GM12878 (cell line): ENCODE measurements at regions not wholly inside any gene's neighbourhood (a gene's known extent, or its start where the extent isn't known, plus 50 kb on each side); places are given as distances from the start of the nearest gene placed in this dataset.
A peak's percentile ranks its signal among the peaks of the same experiment; 100 is the strongest.

Source experiments
- ATAC-seq: fragments of 200-7000 bp; cut with Tn5 transposase; 3 replicates; pipeline ENCODE4 v1.9.1; 2020; ENCODE audit warnings: mild to moderate bottlenecking, moderate library complexity
- BruUV-seq: library from RNA; stranded (reverse); fragments of 400-500 nt; replicated peaks from 2 replicates; lab custom pipeline; 2021; lab: Mats Ljungman, UMichigan
- CTCF ChIA-PET: fragments of 300-600 bp; sonication (Branson Sonifier 250); formaldehyde crosslinking; extraction: SDS; loops from one replicate; lab custom pipeline; 2021; ENCODE audit warnings: inconsistent platforms; lab: Yijun Ruan, JAX
- POLR2A ChIA-PET: fragments of 350-600 bp; formaldehyde crosslinking; extraction: SDS; loops from one replicate; lab custom pipeline; 2021; ENCODE audit warnings: inconsistent platforms; lab: Charles Lee
- RAD21 ChIA-PET: fragments of 300-600 bp; sonication (Branson Sonifier 250); formaldehyde crosslinking; loops from one replicate; lab custom pipeline; 2023; ENCODE audit warnings: antibody characterized with exemption; ENCODE audit not compliant: unreplicated experiment; lab: Charles Lee
- SMC1A ChIA-PET: fragments of 300-600 bp; sonication (Branson Sonifier 250); formaldehyde crosslinking; loops from one replicate; lab custom pipeline; 2023; ENCODE audit not compliant: unreplicated experiment, uncharacterized antibody; lab: Charles Lee
- DNase-seq: peaks from one replicate; pipeline ENCODE4 v3.0.0-alpha.2; 2011; ENCODE audit warnings: low read depth, low spot score
- FAIRE-seq: peaks from 3 replicates; lab custom pipeline; 2011; peaks lifted over from hg19 to GRCh38; lab: Jason Lieb, UNC
- H2AFZ ChIP-seq: 2 replicates; pipeline ENCODE4 v1.6.0; 2011; ENCODE audit warnings: low read depth, low read length, control low read depth; ENCODE audit not compliant: control insufficient read depth
- H3K27ac ChIP-seq: 2 replicates; pipeline ENCODE4 v1.5.1; 2011; ENCODE audit warnings: control low read depth; ENCODE audit not compliant: control insufficient read depth, insufficient read depth
- H3K27me3 ChIP-seq, 2 experiments: replicated peaks in 1 of 2; 2 replicates each; pipeline versions ENCODE4 v1.6.0 to v1.6.1; 2011; ENCODE audit warnings: low read length in 1 of 2; ENCODE audit not compliant: control insufficient read depth in 2 of 2, insufficient read depth in 2 of 2
- H3K36me3 ChIP-seq, 2 experiments: 2 replicates each; pipeline ENCODE4 v1.5.1; 2011; ENCODE audit warnings: low read length in 1 of 2; ENCODE audit not compliant: control insufficient read depth in 2 of 2, insufficient read depth in 2 of 2
- H3K4me1 ChIP-seq: 2 replicates; pipeline ENCODE4 v1.6.1; 2011; ENCODE audit warnings: mild to moderate bottlenecking, low read length, moderate library complexity, mixed read lengths; ENCODE audit not compliant: control insufficient read depth, insufficient read depth
- H3K4me2 ChIP-seq: 2 replicates; pipeline ENCODE4 v1.6.0; 2011; ENCODE audit warnings: control low read depth; ENCODE audit not compliant: control insufficient read depth, insufficient read depth
- H3K4me3 ChIP-seq: fragments of 200-600 bp; sonication (generic); 2 replicates; pipeline ENCODE4 v1.5.1; 2016
- H3K79me2 ChIP-seq: 2 replicates; pipeline ENCODE4 v1.6.0; 2011; ENCODE audit warnings: low read length; ENCODE audit not compliant: control insufficient read depth, insufficient read depth
- H3K9ac ChIP-seq: 2 replicates; pipeline ENCODE4 v1.8.0; 2011; ENCODE audit warnings: low read length, control low read depth, mixed read lengths; ENCODE audit not compliant: control insufficient read depth, insufficient read depth
- H3K9me3 ChIP-seq: replicated peaks from 3 replicates; pipeline ENCODE4 v1.5.1; 2011; ENCODE audit warnings: mild to moderate bottlenecking, low read length; ENCODE audit not compliant: control insufficient read depth, insufficient read depth
- H4K20me1 ChIP-seq: 2 replicates; pipeline ENCODE4 v1.6.0; 2011; ENCODE audit not compliant: control insufficient read depth, insufficient read depth
- FOS ChIP-seq: IDR thresholded peaks from 3 replicates; pipeline ENCODE4 v1.6.1; 2011; ENCODE audit warnings: borderline replicate concordance; ENCODE audit not compliant: insufficient read length; ENCODE audit errors: extremely low read depth
- FOXK2 ChIP-seq: fragments of 450-650 bp; IDR thresholded peaks from 2 replicates; pipeline ENCODE4 v1.6.1; 2017; ENCODE audit warnings: mild to moderate bottlenecking, moderate library complexity
- HCFC1 ChIP-seq: fragments of 150-350 bp; IDR thresholded peaks from 2 replicates; pipeline ENCODE4 v1.6.1; 2014; ENCODE audit warnings: low read length
- KAT2A ChIP-seq: conservative IDR thresholded peaks from 2 replicates; pipeline ENCODE4 v1.6.1; 2011; ENCODE audit warnings: low read depth, low read length; ENCODE audit not compliant: control insufficient read depth
- SPI1 ChIP-seq: IDR thresholded peaks from 2 replicates; pipeline ENCODE4 v1.6.1; 2011; ENCODE audit warnings: low read depth, mild to moderate bottlenecking, low read length, moderate library complexity, borderline replicate concordance; ENCODE audit not compliant: insufficient read depth
- SREBF1 ChIP-seq: IDR thresholded peaks from 2 replicates; pipeline ENCODE4 v1.6.1; 2012; ENCODE audit warnings: mild to moderate bottlenecking, low read length
- WGBS: methylation state at CpG from one replicate; pipeline ENCODE4 v1.1.6; 2016; ENCODE audit warnings: low lambda C conversion rate; ENCODE audit not compliant: insufficient replicate concordance, insufficient coverage; ENCODE audit errors: missing lambda C conversion rate; 5-methylcytosine and 5-hydroxymethylcytosine counted together
- in situ Hi-C: fragments of 300-500 bp; cut with MboI; formaldehyde crosslinking; loops from 9 replicates; pipeline ENCODE4 v1.14.3; 2018; ENCODE audit warnings: mixed read lengths
- intact Hi-C: fragments of 100-400 bp; cut with micrococcal nuclease; formaldehyde crosslinking; loops from one replicate; pipeline ENCODE4 v1.14.2; 2022; ENCODE audit not compliant: unreplicated experiment
- TF ChIP-seq, protein P1 (sequence below): fragments of 450-650 bp; formaldehyde crosslinking; IDR thresholded peaks from 2 replicates; pipeline ENCODE4 v1.4.0; 2020; ENCODE audit warnings: mild to moderate bottlenecking, moderate library complexity
- TF ChIP-seq, protein P2 (sequence below): IDR thresholded peaks from 2 replicates; pipeline ENCODE4 v1.6.1; 2011; ENCODE audit warnings: mild to moderate bottlenecking, low read depth, low read length, moderate library complexity; ENCODE audit not compliant: insufficient replicate concordance
- TF ChIP-seq, protein P3 (sequence below): fragments of 450-650 bp; IDR thresholded peaks from 2 replicates; pipeline ENCODE4 v1.6.1; 2016; ENCODE audit warnings: mild to moderate bottlenecking
- TF ChIP-seq, protein P4 (sequence below): fragments of 450-650 bp; formaldehyde crosslinking; IDR thresholded peaks from 2 replicates; pipeline ENCODE4 v1.4.0; 2022; ENCODE audit warnings: mild to moderate bottlenecking, moderate library complexity

DNA sequence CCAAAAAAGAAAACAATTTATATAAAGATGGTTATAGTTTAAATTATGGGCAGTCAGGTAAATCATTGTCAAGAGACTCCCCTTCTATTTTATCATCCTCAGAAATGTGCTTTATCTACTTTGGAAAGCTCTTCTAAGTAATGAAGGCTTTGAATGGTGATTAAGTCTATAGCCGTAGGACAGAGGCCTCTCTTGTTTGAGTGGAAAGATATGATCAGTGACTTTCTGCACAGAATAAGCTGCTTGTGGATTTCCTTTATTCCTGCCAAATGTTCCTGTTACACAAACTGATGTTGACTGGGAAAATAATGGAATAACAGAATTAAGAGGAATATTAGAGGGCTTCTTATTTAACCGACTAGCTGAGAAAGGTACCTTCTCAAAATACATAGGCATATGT, 174.6 kb upstream of the IVNS1ABP start (continued):
- TF ChIP-seq, protein P1, sequence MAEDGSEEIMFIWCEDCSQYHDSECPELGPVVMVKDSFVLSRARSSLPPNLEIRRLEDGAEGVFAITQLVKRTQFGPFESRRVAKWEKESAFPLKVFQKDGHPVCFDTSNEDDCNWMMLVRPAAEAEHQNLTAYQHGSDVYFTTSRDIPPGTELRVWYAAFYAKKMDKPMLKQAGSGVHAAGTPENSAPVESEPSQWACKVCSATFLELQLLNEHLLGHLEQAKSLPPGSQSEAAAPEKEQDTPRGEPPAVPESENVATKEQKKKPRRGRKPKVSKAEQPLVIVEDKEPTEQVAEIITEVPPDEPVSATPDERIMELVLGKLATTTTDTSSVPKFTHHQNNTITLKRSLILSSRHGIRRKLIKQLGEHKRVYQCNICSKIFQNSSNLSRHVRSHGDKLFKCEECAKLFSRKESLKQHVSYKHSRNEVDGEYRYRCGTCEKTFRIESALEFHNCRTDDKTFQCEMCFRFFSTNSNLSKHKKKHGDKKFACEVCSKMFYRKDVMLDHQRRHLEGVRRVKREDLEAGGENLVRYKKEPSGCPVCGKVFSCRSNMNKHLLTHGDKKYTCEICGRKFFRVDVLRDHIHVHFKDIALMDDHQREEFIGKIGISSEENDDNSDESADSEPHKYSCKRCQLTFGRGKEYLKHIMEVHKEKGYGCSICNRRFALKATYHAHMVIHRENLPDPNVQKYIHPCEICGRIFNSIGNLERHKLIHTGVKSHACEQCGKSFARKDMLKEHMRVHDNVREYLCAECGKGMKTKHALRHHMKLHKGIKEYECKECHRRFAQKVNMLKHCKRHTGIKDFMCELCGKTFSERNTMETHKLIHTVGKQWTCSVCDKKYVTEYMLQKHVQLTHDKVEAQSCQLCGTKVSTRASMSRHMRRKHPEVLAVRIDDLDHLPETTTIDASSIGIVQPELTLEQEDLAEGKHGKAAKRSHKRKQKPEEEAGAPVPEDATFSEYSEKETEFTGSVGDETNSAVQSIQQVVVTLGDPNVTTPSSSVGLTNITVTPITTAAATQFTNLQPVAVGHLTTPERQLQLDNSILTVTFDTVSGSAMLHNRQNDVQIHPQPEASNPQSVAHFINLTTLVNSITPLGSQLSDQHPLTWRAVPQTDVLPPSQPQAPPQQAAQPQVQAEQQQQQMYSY, result no peak

DNA sequence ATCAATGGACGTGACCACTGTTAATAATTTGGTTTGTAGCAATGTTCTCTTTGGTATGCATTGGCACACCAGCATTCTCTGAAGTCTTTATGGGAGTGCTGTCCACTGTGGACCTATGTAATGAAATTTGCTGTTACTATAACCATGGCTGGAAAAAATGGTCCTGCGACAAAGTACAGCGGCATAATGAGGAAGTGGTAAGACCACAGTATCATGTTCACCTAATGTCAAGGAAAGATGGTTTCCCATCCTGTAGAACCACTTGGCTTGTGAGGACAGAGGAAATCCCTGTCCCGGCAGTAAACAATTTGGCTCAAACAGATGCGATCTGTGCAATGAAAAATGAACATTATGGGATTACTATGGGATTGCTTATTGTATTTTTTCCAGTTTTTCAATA, 173.9 kb upstream of the IVNS1ABP start:
- ChIA-PET RAD21 (no interaction called here), SMC1A (interaction anchor here (1.3 kb wide), 1 partner anchor 8 kb away, joined by 3 read pairs; no protein-coding TSS in a partner anchor), CTCF (no interaction called here), POLR2A (no interaction called here)
- Histone ChIP-seq H3K9ac (no peak overlapping the region), H3K79me2 (no peaks in the 10 kb centered on the region), H3K36me3 (no peaks in the 10 kb centered on the region), H3K27me3 (no peaks in the 10 kb centered on the region), H3K4me2 (no peak overlapping the region), H3K4me3 (no peak overlapping the region), H4K20me1 (no peaks in the 10 kb centered on the region), H2AFZ (no peak overlapping the region), H3K4me1 (no peaks in the 10 kb centered on the region), H3K27ac (no peak overlapping the region), H3K9me3 (no peaks in the 10 kb centered on the region)
- BruUV-seq, result no TSS peak
- 78% methylated on average over 5 of the region's 5 CpGs for WGBS
- DNase-seq (no peak), FAIRE-seq (no peak), ATAC-seq (no peak)
- peak; percentile 58; the same call in 1 of the 2 replicates for TF ChIP-seq SPI1
- no peak for TF ChIP-seq HCFC1
- no peak for TF ChIP-seq FOS
- no peak for TF ChIP-seq FOXK2
- TF ChIP-seq KAT2A, result no peak
- no peak for TF ChIP-seq SREBF1
- TF ChIP-seq, protein P2, sequence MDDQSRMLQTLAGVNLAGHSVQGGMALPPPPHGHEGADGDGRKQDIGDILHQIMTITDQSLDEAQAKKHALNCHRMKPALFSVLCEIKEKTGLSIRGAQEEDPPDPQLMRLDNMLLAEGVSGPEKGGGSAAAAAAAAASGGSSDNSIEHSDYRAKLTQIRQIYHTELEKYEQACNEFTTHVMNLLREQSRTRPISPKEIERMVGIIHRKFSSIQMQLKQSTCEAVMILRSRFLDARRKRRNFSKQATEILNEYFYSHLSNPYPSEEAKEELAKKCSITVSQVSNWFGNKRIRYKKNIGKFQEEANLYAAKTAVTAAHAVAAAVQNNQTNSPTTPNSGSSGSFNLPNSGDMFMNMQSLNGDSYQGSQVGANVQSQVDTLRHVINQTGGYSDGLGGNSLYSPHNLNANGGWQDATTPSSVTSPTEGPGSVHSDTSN, result no peak
- TF ChIP-seq, protein P3, sequence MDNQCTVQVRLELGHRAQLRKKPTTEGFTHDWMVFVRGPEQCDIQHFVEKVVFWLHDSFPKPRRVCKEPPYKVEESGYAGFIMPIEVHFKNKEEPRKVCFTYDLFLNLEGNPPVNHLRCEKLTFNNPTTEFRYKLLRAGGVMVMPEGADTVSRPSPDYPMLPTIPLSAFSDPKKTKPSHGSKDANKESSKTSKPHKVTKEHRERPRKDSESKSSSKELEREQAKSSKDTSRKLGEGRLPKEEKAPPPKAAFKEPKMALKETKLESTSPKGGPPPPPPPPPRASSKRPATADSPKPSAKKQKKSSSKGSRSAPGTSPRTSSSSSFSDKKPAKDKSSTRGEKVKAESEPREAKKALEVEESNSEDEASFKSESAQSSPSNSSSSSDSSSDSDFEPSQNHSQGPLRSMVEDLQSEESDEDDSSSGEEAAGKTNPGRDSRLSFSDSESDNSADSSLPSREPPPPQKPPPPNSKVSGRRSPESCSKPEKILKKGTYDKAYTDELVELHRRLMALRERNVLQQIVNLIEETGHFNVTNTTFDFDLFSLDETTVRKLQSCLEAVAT, result no peak
- TF ChIP-seq, protein P4, sequence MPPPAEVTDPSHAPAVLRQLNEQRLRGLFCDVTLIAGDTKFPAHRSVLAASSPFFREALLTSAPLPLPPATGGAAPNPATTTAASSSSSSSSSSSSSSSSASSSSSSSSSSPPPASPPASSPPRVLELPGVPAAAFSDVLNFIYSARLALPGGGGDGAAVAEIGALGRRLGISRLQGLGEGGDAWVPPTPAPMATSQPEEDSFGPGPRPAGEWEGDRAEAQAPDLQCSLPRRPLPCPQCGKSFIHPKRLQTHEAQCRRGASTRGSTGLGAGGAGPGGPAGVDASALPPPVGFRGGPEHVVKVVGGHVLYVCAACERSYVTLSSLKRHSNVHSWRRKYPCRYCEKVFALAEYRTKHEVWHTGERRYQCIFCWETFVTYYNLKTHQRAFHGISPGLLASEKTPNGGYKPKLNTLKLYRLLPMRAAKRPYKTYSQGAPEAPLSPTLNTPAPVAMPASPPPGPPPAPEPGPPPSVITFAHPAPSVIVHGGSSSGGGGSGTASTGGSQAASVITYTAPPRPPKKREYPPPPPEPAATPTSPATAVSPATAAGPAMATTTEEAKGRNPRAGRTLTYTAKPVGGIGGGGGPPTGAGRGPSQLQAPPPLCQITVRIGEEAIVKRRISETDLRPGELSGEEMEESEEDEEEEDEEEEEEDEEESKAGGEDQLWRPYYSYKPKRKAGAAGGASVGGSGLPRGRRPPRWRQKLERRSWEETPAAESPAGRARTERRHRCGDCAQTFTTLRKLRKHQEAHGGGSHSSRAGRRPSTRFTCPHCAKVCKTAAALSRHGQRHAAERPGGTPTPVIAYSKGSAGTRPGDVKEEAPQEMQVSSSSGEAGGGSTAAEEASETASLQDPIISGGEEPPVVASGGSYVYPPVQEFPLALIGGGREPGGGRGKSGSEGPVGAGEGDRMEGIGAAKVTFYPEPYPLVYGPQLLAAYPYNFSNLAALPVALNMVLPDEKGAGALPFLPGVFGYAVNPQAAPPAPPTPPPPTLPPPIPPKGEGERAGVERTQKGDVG (CRISPR knock-in tag), result no peak
- intact Hi-C loops (no loop called here), in situ Hi-C loops (no loop called here)
